DMS53 treated with DMSO at 0.1 percent for 48 hours (cell line): ENCODE measurements at regions not wholly inside any gene's neighbourhood (a gene's known extent, or its start where the extent isn't known, plus 50 kb on each side); places are given as distances from the start of the nearest gene placed in this dataset.
A peak's percentile ranks its signal among the peaks of the same experiment; 100 is the strongest.
"Not testable (repeated sequence)": the region's sequence is repeated elsewhere in the genome, so short reads cannot be mapped to it uniquely, and the experiment has no call there.

ENCODE experiments used
- DNase-seq: peaks from one replicate; lab custom pipeline; 2025; ENCODE audit not compliant: unreplicated experiment; lab: John Stamatoyannopoulos, UW

GRCh38 chr7:142539901-142540300 lies 209.4 kb upstream of the PRSS1 start:
- DNase-seq: no peak

- DNase-seq: no peak
Observed at GRCh38 chr7:142537760-142538159, 211.5 kb upstream of the PRSS1 start.

- DNase-seq: no peak
Observed at GRCh38 chr7:142535123-142535779, 214.0 kb upstream of the PRSS1 start.

DNA sequence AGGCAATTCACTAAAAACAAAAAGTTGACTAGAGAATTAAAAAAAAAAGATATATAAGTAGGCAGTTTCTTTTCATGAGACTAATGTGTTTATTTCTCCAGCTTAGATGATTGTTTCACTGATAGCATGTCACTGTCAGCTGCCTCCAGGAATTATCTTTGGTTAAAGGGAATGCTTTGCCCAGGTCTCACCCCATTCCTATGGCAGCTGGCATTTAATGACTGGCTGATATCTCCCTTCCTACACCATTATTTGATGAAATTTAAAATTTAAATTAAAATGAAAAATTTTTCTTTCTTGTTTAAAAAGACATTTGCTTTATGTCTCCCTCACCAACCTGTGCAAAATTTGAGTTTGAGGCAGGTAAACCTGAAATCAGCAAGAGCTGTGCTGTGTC lies 214.5 kb upstream of the PRSS1 start:
- no peak for DNase-seq

DNA sequence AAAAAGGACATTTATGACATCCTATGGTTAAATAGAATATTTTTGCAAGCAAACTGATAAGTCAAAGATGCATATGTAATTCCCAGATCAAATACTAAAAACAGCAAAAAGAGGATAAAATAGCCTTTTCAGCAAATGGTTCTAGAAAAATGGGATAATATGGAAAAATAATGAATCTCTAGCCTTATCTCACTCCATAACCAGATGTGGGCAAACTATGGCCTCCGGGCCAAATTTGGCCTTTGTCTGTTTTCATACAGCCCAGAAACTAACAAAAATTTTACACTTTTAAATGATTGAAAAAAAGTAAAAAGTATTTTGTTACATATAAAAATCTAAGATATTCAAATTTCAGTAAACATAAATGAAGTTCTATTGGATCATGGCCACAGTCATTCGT lies 215.4 kb upstream of the PRSS1 start:
- DNase-seq: no peak

GRCh38 chr7:142529591-142529990 lies 219.7 kb upstream of the PRSS1 start:
- DNase-seq: no peak

GRCh38 chr7:142528608-142529408 lies 220.5 kb upstream of the PRSS1 start:
- no peak for DNase-seq

GRCh38 chr7:142523821-142524460 lies 225.3 kb upstream of the PRSS1 start:
- DNase-seq: no peak

DNA sequence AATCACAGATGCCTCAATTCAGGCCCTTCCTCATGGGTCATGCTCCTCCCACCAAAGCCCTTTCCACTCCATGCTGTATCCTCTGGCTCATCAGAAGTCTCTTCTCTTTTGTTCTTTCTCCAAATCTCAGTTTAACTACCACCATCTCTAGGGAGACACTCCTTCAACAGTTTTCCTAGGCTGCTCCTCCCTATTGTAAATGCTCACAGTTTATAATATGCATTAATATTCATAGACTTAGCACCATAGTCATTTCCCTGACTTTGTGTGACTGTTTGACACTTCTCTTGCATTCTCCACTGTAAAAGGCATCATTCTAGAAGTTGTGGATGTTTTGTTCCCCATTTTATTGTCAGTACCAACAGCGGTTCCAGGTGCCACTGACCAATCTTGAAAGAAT lies 226.5 kb upstream of the PRSS1 start:
- DNase-seq: no peak

GRCh38 chr7:142520885-142521284 lies 228.4 kb upstream of the PRSS1 start:
- DNase-seq: not testable (repeated sequence)

DNA sequence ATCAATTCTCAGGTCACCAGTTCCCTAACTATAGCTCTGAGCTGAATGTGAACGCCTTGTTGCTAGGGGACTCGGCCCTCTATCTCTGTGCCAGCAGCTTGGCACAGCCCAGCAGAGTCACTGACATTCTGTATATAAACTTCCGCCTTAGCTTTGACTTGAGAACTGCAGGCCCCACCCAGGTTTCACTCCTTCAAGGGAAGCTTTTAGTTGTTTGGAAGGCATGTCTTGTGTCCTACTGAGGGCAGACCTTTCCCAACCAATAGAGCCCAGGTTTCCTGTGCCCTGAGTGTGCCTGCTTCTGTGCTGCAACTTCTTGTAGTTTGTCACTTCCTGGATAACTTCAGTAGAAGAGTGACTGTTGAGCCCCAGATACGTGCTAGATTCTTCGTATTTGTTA lies 228.8 kb upstream of the PRSS1 start:
- not testable (repeated sequence) for DNase-seq

DNA sequence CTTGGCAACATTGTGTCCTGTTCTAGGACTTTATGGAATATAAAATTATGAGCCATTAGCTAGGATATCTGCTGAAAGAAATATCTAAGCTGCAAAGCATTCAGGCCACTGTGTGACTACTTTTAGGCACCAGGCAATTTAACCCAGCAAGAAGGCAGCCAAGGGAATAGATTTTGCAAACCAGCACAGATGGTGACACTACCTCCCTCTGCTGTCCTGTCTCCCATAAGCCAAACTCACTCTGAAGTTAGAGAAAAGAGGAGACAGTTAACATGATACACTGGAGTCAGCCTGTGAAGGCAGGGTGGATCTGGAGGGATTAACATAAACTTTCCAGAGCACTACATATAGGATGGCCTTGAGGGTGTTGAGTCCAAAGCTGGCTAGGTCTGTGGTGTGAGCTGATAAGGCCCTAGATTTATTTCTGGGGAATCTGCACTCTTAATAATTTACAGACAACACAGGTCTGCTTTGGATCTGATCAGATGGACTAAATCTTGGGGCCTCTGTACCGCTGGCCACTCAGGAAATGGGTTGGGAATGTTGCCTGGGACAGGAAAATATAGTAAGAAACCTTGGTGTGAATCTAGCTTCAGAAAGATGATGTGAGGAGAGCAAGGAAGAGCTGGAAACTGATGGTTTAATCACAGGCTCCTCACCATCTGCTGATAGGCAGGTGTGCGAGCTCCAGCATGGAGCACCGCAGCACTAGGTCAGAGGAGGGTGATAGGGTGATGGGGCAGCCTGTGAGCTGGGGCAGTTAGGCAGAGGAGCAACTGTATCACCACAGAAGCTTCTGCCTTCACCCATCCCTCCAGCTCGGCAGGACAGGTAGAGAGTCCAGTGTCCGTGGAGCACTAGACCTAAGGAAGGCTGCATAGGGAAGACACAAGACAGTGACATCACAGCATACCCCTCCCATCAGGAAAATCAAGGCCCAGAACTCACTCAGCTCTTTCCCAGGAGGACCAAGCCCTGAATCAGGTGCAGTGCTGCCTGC lies 229.9 kb upstream of the PRSS1 start:
- no peak for DNase-seq

GRCh38 chr7:142516038-142516501 lies 233.2 kb upstream of the PRSS1 start:
- peak; percentile 14 for DNase-seq

- DNase-seq: not testable (repeated sequence)
Observed at GRCh38 chr7:142514716-142515115, 234.6 kb upstream of the PRSS1 start.

DNA sequence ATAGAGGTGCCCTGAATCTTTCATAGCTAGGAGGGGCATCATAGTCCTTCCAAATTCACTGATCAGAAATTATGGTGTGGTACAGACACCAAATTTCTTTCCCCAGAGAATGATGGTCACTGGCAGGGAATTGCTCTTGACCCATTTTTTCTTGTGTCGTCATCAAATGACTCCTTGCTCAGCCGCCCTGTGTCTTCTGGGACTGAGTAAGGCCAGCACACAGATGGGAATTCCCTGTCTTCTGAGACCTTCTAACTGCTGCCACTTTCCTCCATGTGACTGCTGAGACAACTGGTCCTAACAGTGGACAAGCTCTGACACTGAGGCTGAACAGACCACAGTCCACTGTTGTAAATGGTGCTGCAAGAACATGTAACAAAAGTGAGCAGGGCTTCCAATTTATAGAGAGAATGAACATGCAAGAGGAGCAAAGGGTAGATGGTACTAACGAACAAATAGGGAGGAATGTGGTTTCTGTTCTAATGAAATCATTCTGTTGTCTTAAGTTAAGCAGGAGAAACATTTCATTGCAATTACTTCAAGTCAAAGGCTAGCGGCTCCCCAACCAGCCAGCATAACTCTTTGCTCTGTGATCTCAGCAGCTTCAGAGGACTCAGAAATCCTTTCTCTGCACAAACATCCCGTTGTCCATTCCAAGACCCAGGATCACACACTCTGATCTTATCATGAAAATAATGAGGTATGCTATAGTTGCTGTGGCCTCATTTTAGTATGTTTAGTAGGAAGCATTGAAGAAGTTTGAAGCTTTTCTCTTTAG lies 235.9 kb upstream of the PRSS1 start:
- no peak for DNase-seq

- DNase-seq: no peak
Observed at GRCh38 chr7:142511801-142512200, 237.5 kb upstream of the PRSS1 start.

DNA sequence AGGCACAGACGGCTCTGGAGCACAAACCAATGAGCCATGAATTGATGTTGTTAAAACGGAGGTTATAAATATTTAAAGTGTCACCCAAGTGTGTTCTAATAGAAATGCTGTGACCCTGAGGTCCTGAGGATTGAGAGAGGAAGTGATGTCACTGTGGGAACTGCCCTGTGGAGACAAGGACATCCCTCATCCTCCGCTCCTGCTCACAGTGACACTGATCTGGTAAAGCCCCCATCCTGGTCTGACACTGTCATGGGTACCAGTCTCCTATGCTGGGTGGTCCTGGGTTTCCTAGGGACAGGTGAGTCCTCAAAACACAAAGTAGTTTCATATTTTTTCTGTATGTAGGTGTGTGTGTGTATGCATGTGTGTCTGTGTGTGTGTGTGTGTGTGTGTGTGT lies 237.9 kb upstream of the PRSS1 start:
- no peak for DNase-seq

DNA sequence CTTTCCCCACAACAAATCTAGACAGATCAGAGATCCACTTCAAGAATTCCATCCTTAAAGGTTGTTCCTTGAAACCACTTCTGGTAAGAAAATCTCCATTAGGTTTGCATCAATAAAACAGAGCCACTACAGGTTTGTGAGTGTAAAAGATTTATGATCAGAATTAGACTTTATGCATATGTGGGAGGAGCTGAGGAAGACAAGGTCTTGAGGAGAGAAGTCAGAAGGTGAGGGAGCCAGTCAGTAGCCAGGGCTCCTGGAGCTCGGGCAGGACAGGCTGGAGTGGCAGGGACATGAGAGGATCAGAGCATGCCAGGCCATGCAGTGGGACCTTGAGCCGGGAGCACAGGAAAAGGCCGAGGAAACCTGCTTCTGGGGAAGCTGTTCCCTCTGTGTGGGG lies 240.0 kb upstream of the PRSS1 start:
- DNase-seq: not testable (repeated sequence)

- DNase-seq: no peak
Observed at GRCh38 chr7:142508251-142508650, 241.0 kb upstream of the PRSS1 start.

GRCh38 chr7:142507799-142508198 lies 241.5 kb upstream of the PRSS1 start:
- DNase-seq: no peak
